ENCODE measurements at regions not wholly inside any gene's neighbourhood (a gene's known extent, or its start where the extent isn't known, plus 50 kb on each side); places are given as distances from the start of the nearest gene placed in this dataset.

DNA sequence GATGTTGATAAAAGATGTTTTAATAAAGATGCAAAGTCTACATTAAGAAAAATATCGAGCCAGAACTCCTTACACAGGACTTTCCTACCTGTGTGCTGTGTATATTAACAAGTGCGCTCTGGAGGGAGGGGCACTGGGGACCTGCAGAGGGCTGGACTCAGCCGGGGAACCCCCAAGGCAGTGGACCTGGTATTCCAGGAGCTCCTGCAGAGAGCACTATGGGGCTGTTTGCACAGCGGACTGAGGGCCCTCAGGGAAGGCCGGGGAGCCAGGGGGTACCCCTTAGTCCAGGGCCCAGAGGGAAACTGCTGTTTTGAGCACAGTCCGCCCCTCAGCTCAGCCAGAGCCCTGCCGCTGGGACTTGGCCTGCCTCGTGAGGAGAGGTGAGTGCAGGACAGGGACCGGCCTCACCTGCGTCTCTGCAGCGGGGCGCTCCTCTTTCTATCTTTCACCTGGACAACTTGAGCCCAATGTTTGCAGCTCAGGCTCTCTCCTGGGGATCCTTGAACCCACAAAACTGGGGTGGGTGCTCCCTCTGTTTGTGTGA lies 168.4 kb downstream of the ARL4C start:
- TF ChIP-seq, protein P1, sequence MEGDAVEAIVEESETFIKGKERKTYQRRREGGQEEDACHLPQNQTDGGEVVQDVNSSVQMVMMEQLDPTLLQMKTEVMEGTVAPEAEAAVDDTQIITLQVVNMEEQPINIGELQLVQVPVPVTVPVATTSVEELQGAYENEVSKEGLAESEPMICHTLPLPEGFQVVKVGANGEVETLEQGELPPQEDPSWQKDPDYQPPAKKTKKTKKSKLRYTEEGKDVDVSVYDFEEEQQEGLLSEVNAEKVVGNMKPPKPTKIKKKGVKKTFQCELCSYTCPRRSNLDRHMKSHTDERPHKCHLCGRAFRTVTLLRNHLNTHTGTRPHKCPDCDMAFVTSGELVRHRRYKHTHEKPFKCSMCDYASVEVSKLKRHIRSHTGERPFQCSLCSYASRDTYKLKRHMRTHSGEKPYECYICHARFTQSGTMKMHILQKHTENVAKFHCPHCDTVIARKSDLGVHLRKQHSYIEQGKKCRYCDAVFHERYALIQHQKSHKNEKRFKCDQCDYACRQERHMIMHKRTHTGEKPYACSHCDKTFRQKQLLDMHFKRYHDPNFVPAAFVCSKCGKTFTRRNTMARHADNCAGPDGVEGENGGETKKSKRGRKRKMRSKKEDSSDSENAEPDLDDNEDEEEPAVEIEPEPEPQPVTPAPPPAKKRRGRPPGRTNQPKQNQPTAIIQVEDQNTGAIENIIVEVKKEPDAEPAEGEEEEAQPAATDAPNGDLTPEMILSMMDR (IDR thresholded peaks at IDR 0.05 in 2 of 3, conservative IDR thresholded peaks at IDR 0.05 in 1 of 3; ENCODE audit: borderline replicate concordance in 1 of 3, insufficient read depth in 1 of 3, low read depth in 2 of 3, low read length in 2 of 3), result no peak
- no peak for TF ChIP-seq POLR2A (IDR thresholded peaks at IDR 0.05; ENCODE audit: borderline replicate concordance, extremely low read depth, insufficient read depth, insufficient read length)
- TF ChIP-seq, protein P2, sequence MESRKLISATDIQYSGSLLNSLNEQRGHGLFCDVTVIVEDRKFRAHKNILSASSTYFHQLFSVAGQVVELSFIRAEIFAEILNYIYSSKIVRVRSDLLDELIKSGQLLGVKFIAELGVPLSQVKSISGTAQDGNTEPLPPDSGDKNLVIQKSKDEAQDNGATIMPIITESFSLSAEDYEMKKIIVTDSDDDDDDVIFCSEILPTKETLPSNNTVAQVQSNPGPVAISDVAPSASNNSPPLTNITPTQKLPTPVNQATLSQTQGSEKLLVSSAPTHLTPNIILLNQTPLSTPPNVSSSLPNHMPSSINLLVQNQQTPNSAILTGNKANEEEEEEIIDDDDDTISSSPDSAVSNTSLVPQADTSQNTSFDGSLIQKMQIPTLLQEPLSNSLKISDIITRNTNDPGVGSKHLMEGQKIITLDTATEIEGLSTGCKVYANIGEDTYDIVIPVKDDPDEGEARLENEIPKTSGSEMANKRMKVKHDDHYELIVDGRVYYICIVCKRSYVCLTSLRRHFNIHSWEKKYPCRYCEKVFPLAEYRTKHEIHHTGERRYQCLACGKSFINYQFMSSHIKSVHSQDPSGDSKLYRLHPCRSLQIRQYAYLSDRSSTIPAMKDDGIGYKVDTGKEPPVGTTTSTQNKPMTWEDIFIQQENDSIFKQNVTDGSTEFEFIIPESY (IDR thresholded peaks at IDR 0.05; ENCODE audit: extremely low read depth, insufficient replicate concordance, low read length), result no peak
- no peak for TF ChIP-seq SIN3A (IDR thresholded peaks at IDR 0.05; ENCODE audit: low read depth)

All from HCT116 (cell line).